Neutrophil (primary cell): ENCODE measurements at regions not wholly inside any gene's neighbourhood (a gene's known extent, or its start where the extent isn't known, plus 50 kb on each side); places are given as distances from the start of the nearest gene placed in this dataset.
"Not testable (repeated sequence)": the region's sequence is repeated elsewhere in the genome, so short reads cannot be mapped to it uniquely, and the experiment has no call there.

Experiments used
- H3K27ac ChIP-seq: fragments of 200-600 bp; sonication (generic); 2 replicates; pipeline ENCODE4 v1.5.1; 2016; ENCODE audit warnings: mild to moderate bottlenecking, moderate library complexity
- H3K27me3 ChIP-seq: fragments of 200-600 bp; sonication (generic); 2 replicates; pipeline ENCODE4 v1.6.0; 2016; ENCODE audit warnings: mild to moderate bottlenecking
- H3K36me3 ChIP-seq: fragments of 200-600 bp; sonication (generic); 2 replicates; pipeline ENCODE4 v1.5.1; 2017
- H3K4me1 ChIP-seq, 2 experiments: fragments of 200-600 bp in 1 of 2; sonication (generic) in 1 of 2; 1 replicate in 1 of 2; 2 replicates in 1 of 2; pipeline versions ENCODE4 v1.5.1 to v1.6.1; 2013 to 2016; ENCODE audit warnings: low read depth in 1 of 2, low read length in 1 of 2, mild to moderate bottlenecking in 1 of 2, moderate library complexity in 1 of 2; ENCODE audit not compliant: control insufficient read depth in 1 of 2, insufficient read depth in 1 of 2
- H3K4me3 ChIP-seq, 2 experiments: fragments of 200-600 bp in 1 of 2; sonication (generic) in 1 of 2; 1 replicate in 1 of 2; 2 replicates in 1 of 2; pipeline ENCODE4 v1.5.1; 2013 to 2016; ENCODE audit warnings: low read depth in 1 of 2, low read length in 1 of 2, mild to moderate bottlenecking in 1 of 2, moderate library complexity in 1 of 2
- H3K9me3 ChIP-seq: fragments of 200-600 bp; sonication (generic); 2 replicates; pipeline ENCODE4 v1.5.1; 2016
- CTCF ChIP-seq: fragments of 200-600 bp; sonication (generic); IDR thresholded peaks from 2 replicates; pipeline ENCODE4 v1.5.1; 2016; ENCODE audit warnings: antibody characterized with exemption

DNA sequence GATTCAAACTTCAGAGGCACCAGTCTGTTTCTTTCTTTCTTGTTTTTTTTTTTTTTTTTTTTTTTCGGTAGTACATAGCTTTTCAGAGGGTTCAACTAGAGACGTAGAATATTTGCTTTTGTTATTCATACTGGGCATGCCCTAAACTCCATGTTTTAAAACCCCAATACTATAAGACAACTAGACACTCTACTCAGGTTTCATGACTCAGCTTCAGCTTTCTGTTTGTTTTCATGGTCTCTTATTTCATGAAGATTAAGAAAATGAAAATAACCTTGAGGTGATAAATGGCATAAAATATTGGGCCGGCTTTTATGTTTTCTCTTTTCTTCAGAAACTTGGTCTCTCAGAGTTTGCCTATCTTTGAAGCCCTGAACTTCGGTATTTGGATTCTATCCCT is 2126.3 kb upstream of the ACO1 start:
- no peaks in the 10 kb centered on the region for H3K27me3 ChIP-seq

GRCh38 chr9:30280229-30280900 is 2104.1 kb upstream of the ACO1 start:
- H3K36me3 ChIP-seq, result no peaks in the 10 kb centered on the region
- H3K4me1 ChIP-seq, result no peaks in the 10 kb centered on the region
- no peaks in the 10 kb centered on the region for H3K27me3 ChIP-seq
- TF ChIP-seq CTCF, result no peak
- no peak overlapping the region for H3K27ac ChIP-seq
- H3K4me3 ChIP-seq, result no peak overlapping the region
- no peaks in the 10 kb centered on the region for H3K9me3 ChIP-seq

More for the DNA sequence above, 2126.3 kb upstream of the ACO1 start:
- Histone ChIP-seq H3K27ac (no peak overlapping the region), H3K36me3 (no peaks in the 10 kb centered on the region), H3K4me3 (no peak overlapping the region), H3K4me1 (no peaks in the 10 kb centered on the region), H3K9me3 (no peaks in the 10 kb centered on the region)
- TF ChIP-seq CTCF, result no peak

DNA sequence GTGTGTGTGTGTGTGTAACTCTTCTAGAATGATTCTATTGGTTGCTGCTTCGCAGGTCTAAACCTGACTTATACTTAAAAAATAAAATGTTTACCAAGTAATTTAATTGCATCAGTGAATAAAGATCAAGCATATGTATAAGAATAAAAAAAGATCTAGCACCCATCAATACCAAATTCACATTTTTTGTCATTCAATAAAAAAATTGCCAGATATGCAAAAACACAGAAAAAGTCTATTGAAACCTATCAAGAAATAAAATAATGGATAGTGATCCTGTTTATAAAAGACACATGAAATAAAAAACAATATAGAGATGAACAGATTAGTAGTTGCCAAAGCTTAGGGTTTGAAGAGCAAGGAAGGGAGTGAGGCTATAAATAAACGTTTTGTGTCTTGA is 2095.0 kb upstream of the ACO1 start:
- no peak overlapping the region for H3K27ac ChIP-seq
- TF ChIP-seq CTCF, result no peak
- no peaks in the 10 kb centered on the region for H3K36me3 ChIP-seq
- H3K9me3 ChIP-seq, result no peaks in the 10 kb centered on the region
- H3K27me3 ChIP-seq, result no peaks in the 10 kb centered on the region
- no peak overlapping the region for H3K4me3 ChIP-seq
- no peaks in the 10 kb centered on the region for H3K4me1 ChIP-seq

GRCh38 chr9:30292026-30292425 is 2092.4 kb upstream of the ACO1 start:
- not testable (repeated sequence) for H3K27me3 ChIP-seq, H3K9me3 ChIP-seq, H3K36me3 ChIP-seq, H3K4me3 ChIP-seq, H3K4me1 ChIP-seq, H3K27ac ChIP-seq

GRCh38 chr9:30293231-30293630 is 2091.2 kb upstream of the ACO1 start:
- Histone ChIP-seq H3K4me1 (no peaks in the 10 kb centered on the region), H3K9me3 (no peaks in the 10 kb centered on the region), H3K27ac (no peak overlapping the region), H3K4me3 (no peak overlapping the region), H3K27me3 (no peaks in the 10 kb centered on the region), H3K36me3 (no peaks in the 10 kb centered on the region)
- no peak for TF ChIP-seq CTCF

- H3K27ac ChIP-seq, result no peak overlapping the region
- H3K4me3 ChIP-seq, result no peak overlapping the region
- TF ChIP-seq CTCF, result no peak
- H3K4me1 ChIP-seq, result no peaks in the 10 kb centered on the region
- no peaks in the 10 kb centered on the region for H3K9me3 ChIP-seq
- H3K27me3 ChIP-seq, result no peaks in the 10 kb centered on the region
- no peaks in the 10 kb centered on the region for H3K36me3 ChIP-seq
Observed at GRCh38 chr9:30299126-30299780, 2085.2 kb upstream of the ACO1 start.
